ENCODE measurements at regions not wholly inside any gene's neighbourhood (a gene's known extent, or its start where the extent isn't known, plus 50 kb on each side); places are given as distances from the start of the nearest gene placed in this dataset.
"Not testable (repeated sequence)": the region's sequence is repeated elsewhere in the genome, so short reads cannot be mapped to it uniquely, and the experiment has no call there.

DNA sequence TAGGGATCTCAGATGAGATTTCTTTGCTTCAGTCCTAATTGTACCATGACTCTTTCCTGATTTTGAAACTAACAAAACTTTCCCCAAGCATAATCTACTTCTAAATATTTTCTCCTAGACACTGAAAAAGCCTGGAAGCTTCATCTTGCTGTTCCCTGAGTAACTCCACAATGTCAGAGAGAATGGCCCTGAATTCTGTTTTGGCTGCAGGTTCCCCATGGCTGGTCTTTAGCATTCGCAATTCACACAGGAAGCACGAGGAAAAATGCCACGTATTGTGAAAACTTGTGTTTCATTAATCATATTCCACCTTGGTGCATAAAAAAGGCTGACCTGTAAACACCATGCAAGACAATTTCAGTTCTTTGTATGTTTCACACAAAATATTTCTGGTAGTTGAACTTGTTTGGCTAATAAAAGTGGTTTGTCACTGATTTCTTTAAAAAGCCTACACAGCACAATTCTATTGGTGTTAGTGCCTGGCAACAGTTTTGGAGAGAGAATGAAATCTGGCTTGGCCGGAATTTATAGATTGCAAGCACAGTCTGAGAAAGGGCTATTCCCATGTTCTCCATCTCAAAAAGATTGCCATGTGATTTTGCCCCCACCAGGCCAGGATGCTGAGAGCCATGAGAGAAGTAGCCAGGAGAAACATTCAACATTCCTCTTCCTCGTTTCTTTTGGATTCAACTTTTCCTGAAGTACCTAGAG is 367.1 kb downstream of the NDFIP2 start:
- Mint-ChIP-seq H3K4me3 (no peak overlapping the region), H3K27ac (no peak overlapping the region), H3K36me3 (no peaks in the 10 kb centered on the region), H3K9me3 (no peaks in the 10 kb centered on the region), H3K4me1 (no peaks in the 10 kb centered on the region), H3K27me3 (no peaks in the 10 kb centered on the region)
- DNase-seq (ENCODE audit: low spot score in 2 of 2) = no peak
- ATAC-seq (ENCODE audit: low read depth) = no peak

DNA sequence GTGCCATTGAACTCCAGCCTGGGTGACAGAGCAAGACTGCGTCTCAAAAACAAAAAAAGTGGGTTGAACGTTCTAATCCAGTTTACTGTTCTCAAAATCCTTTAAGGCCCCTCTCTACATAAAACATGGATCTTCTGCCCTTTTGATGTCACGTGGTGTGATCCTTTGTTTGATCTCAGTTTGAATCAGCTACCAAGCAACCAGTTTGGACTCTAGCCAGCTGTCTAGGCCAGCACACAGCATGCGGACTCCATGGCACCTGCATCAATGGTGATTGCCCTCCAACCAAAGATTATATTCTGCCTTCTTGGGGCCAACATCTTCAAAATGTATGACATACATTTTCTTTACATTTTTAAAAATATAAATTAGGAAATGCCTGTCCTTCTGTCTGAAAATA is 365.4 kb downstream of the NDFIP2 start:
- Mint-ChIP-seq H3K36me3 (no peaks in the 10 kb centered on the region), H3K27me3 (no peaks in the 10 kb centered on the region), H3K4me3 (no peak overlapping the region), H3K27ac (no peak overlapping the region), H3K9me3 (no peaks in the 10 kb centered on the region), H3K4me1 (no peaks in the 10 kb centered on the region)
- DNase-seq (ENCODE audit: low spot score in 2 of 2) = no peak
- ATAC-seq (ENCODE audit: low read depth) = no peak

DNA sequence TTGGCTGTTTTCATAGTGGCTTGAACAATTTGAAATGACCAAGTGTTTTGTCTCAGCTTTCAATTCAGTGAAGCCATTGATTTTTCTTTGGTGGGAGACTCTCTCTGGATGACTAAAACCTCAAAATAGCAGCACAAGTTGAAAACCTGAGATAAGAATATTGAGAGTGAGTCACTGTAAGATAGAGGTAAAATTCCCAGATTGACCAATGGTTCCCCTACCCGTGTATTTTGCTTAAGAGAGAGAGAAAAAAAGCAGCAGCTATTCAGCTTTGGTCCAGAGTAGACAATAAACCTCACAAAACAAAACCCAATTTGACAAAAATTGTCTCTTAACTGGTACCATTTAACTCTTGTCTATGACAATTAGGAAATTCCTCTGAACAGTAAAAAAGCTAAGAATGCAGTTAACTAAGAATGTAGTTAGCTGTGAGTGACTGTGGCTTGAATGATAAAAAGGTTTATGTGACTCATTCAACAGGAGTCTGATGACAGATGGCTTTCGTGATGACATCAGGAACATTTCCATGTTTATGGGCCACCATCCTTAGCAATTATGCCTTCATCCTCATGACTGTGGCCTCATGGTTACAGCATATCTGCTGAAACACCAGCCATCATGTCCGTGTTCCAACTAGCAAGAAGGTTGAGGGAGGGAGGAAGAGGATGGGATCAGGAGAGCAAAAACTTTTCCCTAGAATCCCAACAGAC is 356.9 kb downstream of the NDFIP2 start:
- no peak for ATAC-seq (ENCODE audit: low read depth)
- H3K9me3 Mint-ChIP-seq = no peaks in the 10 kb centered on the region
- H3K36me3 Mint-ChIP-seq = no peaks in the 10 kb centered on the region
- peaks cover 2% of the 10 kb centered on the region for H3K27me3 Mint-ChIP-seq
- H3K27ac Mint-ChIP-seq = no peak overlapping the region
- no peak overlapping the region for H3K4me3 Mint-ChIP-seq
- no peak for DNase-seq (ENCODE audit: low spot score in 2 of 2)
- no peaks in the 10 kb centered on the region for H3K4me1 Mint-ChIP-seq

DNA sequence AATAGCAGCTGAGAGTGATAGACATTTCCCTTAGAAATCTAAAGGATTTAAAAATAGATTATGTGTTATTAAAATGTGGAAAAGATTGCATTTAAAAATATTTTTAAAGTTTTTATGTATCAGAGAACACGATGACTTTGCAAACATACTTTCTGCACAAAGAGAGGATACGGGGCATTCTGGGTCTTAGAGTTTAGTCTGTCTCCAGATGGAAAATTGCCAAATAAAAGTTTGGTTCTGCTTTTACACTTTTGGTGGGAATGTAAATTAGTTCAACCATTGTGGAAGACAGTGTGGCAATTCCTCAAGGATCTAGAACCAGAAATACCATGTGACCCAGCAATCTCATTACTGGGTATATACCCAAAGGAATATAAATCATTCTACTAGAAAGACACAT is 355.2 kb downstream of the NDFIP2 start:
- H3K27me3 Mint-ChIP-seq, H3K9me3 Mint-ChIP-seq: not testable (repeated sequence)

DNA sequence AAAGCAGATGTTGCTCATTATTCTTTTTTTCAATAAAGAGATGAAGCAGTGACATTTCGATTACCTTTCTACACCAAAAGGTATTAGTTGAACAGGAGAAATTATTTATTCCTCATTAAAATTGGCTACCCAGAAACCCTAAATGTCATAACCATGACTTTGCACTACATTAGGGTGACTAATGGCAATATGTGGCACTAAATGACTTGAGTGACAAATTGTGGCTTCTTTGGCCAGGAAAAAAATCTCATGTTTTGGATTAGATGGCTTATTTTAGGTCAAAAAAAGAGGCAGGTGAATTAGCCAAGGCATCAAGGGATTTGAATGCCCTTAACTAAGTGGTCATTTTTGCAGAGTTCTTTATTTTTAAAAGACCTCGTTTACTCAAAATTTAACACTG is 353.9 kb downstream of the NDFIP2 start:
- Mint-ChIP-seq H3K4me1 (no peaks in the 10 kb centered on the region), H3K4me3 (no peak overlapping the region), H3K36me3 (no peaks in the 10 kb centered on the region), H3K27ac (no peak overlapping the region), H3K9me3 (no peaks in the 10 kb centered on the region), H3K27me3 (peaks cover 2% of the 10 kb centered on the region)
- ATAC-seq (ENCODE audit: low read depth) (no peak), DNase-seq (ENCODE audit: low spot score in 2 of 2) (no peak)

More for the DNA sequence above, 355.2 kb downstream of the NDFIP2 start:
- ATAC-seq (ENCODE audit: low read depth); H3K4me3 Mint-ChIP-seq; H3K4me1 Mint-ChIP-seq; H3K36me3 Mint-ChIP-seq; H3K27ac Mint-ChIP-seq; DNase-seq (ENCODE audit: low spot score in 2 of 2): not testable (repeated sequence)

DNA sequence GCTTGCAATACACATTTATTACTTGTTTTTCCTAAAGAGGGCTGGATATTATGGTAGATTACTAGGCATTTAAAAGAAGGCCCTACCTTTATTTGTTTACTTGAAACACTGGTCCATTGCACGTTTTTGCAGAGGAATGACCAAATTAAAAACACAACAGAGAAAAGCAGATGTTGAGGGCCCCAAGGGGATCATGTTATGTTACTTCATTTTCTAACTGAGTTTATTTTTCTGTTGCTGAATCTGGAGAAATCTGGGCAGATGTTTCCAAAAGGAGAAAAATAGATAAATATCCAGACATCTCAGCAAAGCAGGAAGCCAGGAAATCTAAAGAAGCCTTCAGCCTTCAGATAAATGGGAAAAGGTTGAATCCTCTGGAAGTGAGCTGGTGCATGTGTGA is 353.0 kb downstream of the NDFIP2 start:
- H3K4me1 Mint-ChIP-seq = no peaks in the 10 kb centered on the region
- no peak for DNase-seq (ENCODE audit: low spot score in 2 of 2)
- ATAC-seq (ENCODE audit: low read depth) = no peak
- H3K9me3 Mint-ChIP-seq = no peaks in the 10 kb centered on the region
- no peak overlapping the region for H3K4me3 Mint-ChIP-seq
- H3K27ac Mint-ChIP-seq = no peak overlapping the region
- no peaks in the 10 kb centered on the region for H3K36me3 Mint-ChIP-seq
- peaks cover 2% of the 10 kb centered on the region for H3K27me3 Mint-ChIP-seq

DNA sequence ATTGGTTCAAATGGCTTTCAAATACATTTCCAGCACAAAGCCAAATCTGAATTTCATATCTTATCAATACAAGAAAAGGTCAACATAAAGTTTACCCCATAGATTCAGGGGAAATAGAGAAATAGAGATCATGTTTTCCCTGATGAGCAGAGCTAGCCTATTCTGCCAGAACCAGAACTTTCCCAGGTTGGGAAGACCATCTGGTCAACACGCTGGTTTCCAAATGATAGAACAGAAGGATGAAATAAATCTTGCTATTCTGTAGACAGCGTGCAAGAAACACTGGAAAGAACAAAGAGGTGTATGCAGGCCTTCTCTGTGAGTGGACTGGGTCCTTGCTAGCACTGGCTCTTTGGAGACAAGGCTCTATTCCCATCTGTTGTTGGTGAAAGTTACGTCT is 350.6 kb downstream of the NDFIP2 start:
- no peaks in the 10 kb centered on the region for H3K9me3 Mint-ChIP-seq
- no peaks in the 10 kb centered on the region for H3K36me3 Mint-ChIP-seq
- ATAC-seq (ENCODE audit: low read depth) (no peak), DNase-seq (ENCODE audit: low spot score in 2 of 2) (no peak)
- H3K27me3 Mint-ChIP-seq = no peaks in the 10 kb centered on the region
- no peaks in the 10 kb centered on the region for H3K4me1 Mint-ChIP-seq
- H3K4me3 Mint-ChIP-seq = no peak overlapping the region
- H3K27ac Mint-ChIP-seq = no peak overlapping the region

DNA sequence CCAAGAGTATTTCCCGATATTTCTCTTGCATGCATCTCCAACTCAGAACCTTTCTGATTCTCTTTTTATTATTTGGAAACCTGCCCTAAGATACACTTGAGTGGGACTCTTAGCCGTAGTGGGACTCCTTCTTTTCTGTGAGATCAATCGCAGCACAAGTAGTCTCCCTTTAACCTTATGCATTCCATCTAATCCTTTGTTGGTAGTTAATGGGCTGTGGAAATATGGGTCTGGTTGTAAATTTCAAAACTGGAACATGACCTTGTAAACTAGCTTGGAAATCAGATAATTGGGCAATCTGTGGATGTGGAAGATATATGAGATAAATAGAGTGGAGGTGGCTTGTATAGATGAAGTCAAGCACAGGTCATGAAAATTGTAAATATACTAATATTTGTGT is 350.0 kb downstream of the NDFIP2 start:
- Mint-ChIP-seq H3K9me3 (no peaks in the 10 kb centered on the region), H3K36me3 (no peaks in the 10 kb centered on the region), H3K27ac (no peak overlapping the region), H3K4me1 (no peaks in the 10 kb centered on the region), H3K27me3 (no peaks in the 10 kb centered on the region), H3K4me3 (no peak overlapping the region)
- ATAC-seq (ENCODE audit: low read depth) (no peak), DNase-seq (ENCODE audit: low spot score in 2 of 2) (no peak)

DNA sequence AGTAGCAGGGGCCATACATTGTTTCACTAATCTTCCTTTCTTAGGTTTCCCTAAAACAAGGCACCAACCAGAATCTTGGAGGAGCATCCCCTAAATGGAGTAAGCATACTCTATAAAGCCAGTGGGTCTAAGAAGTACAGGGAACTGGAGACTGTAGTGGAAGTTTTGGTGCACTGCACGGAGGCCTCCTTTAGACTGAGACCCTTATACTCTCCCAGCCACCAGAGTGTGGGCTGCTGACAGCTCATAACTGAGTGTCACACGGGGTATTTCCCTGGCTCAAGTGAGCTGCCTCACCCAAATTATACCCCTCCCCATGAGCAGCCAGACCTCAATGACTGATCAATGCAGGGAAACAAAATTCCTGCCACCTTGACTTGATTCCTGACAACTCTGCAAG is 349.5 kb downstream of the NDFIP2 start:
- Mint-ChIP-seq H3K27me3 (no peaks in the 10 kb centered on the region), H3K4me1 (no peaks in the 10 kb centered on the region), H3K27ac (no peak overlapping the region), H3K4me3 (no peak overlapping the region), H3K9me3 (no peaks in the 10 kb centered on the region), H3K36me3 (no peaks in the 10 kb centered on the region)
- no peak for DNase-seq (ENCODE audit: low spot score in 2 of 2)
- no peak for ATAC-seq (ENCODE audit: low read depth)

DNA sequence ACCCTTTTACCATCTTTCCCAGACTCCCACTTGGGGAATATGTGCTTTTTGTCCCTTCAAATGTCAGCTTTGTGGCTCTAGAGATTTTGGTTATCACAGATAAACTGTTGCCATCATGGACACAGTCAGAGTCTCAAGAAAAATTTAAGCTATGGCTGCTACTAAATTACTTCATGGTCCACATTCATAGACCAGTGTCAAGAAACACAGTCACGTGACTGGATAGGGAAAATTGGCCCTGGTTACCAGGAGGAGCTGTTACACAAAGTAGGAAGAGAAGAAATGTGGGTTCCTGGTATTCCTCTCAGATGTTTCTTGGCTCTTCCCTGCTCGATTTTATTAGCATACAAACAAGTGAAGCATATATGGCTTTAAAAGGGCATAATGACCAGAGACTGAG is 348.9 kb downstream of the NDFIP2 start:
- no peak overlapping the region for H3K4me3 Mint-ChIP-seq
- H3K9me3 Mint-ChIP-seq = no peaks in the 10 kb centered on the region
- DNase-seq (ENCODE audit: low spot score in 2 of 2) = no peak
- H3K4me1 Mint-ChIP-seq = no peaks in the 10 kb centered on the region
- no peaks in the 10 kb centered on the region for H3K36me3 Mint-ChIP-seq
- ATAC-seq (ENCODE audit: low read depth) = no peak
- no peak overlapping the region for H3K27ac Mint-ChIP-seq
- H3K27me3 Mint-ChIP-seq = no peaks in the 10 kb centered on the region

DNA sequence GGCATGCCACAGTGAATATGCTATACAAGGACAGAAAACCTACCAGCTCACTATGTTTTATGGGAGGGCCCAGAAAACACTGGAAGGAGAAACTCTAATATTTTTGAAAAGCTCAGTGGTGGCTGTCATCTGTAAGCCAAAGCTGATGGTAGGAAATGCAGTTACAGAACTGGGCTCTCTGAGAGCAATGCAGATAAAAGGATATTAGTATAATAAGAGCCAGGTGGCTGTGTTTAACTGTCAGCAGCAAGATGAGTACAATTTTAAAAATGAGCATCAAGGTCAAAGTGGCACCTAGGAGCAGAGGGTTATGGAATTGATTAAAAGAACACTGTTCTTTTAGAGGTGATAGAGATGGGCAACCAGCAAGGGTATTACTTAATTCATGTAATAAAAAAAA is 345.0 kb downstream of the NDFIP2 start:
- H3K27ac Mint-ChIP-seq = no peak overlapping the region
- no peaks in the 10 kb centered on the region for H3K9me3 Mint-ChIP-seq
- H3K27me3 Mint-ChIP-seq = no peaks in the 10 kb centered on the region
- ATAC-seq (ENCODE audit: low read depth) (no peak), DNase-seq (ENCODE audit: low spot score in 2 of 2) (no peak)
- H3K4me3 Mint-ChIP-seq = no peak overlapping the region
- H3K4me1 Mint-ChIP-seq = no peaks in the 10 kb centered on the region
- no peaks in the 10 kb centered on the region for H3K36me3 Mint-ChIP-seq

DNA sequence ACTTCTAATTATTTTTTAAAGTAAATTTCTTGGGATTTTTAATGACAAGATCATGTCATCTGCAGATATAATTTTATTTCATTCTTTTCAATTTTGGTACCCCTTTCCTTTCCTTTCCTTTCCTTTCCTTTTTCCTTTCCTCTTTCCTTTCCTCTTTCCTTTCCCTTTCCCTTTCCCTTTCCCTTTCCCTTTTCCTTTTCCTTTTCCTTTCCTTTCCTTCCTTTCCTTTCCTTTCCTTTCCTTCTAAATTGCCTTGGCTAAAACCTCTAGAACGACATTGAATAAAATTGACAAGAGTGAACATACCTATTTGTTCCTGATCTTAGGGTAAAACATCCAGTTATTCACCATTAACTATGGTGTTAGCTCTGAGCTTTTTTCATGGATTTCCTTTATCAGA is 334.1 kb downstream of the NDFIP2 start:
- no peaks in the 10 kb centered on the region for H3K27me3 Mint-ChIP-seq
- H3K27ac Mint-ChIP-seq = no peak overlapping the region
- ATAC-seq (ENCODE audit: low read depth) (no peak), DNase-seq (ENCODE audit: low spot score in 2 of 2) (no peak)
- H3K4me3 Mint-ChIP-seq = no peak overlapping the region
- no peaks in the 10 kb centered on the region for H3K36me3 Mint-ChIP-seq
- peaks cover 2% of the 10 kb centered on the region for H3K9me3 Mint-ChIP-seq
- peaks cover 9% of the 10 kb centered on the region for H3K4me1 Mint-ChIP-seq

DNA sequence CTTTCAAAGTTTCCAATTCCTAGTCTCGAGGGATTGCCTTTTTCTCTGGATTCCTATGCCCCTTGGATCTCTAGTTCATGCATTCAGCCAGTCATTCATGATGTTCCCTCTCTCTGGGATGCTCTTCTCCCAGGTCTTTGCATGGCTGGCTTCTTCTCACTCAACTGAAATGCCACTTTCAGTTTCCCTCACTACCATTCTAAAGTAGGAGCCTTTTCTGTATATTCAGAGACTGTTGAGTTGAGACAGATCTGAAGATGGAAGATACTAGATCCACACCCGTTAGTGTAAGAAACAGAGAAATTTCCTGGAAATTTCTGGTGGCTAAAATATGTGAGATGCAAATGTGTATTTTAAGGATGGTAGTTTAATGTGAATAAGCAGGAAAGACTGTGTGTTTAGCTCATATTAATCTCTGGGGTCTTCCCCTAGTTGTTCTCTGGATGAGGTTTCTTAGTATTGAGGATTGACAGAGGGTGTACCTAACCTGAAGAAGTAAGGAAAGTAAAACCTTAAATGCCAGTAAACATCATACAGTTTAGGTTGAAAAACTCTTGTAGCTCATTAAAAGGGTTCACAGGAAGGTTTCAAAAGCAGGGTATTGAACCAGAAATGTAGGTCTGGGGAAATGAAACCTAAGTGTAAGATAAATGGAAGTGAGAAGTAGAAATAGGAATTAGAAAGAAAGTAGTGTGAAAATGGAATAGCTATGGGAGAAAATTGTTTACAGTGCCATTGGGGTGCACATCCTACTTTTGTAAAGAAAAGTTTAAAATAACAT is 331.3 kb downstream of the NDFIP2 start:
- Mint-ChIP-seq H3K4me3 (peak overlapping the region; percentile 3), H3K27ac (peak overlapping the region; percentile 78), H3K4me1 (peaks cover 9% of the 10 kb centered on the region), H3K9me3 (peaks cover 2% of the 10 kb centered on the region), H3K27me3 (no peaks in the 10 kb centered on the region), H3K36me3 (no peaks in the 10 kb centered on the region)
- ATAC-seq (ENCODE audit: low read depth) (peak; percentile 77), DNase-seq (ENCODE audit: low spot score in 2 of 2) (no peak)

DNA sequence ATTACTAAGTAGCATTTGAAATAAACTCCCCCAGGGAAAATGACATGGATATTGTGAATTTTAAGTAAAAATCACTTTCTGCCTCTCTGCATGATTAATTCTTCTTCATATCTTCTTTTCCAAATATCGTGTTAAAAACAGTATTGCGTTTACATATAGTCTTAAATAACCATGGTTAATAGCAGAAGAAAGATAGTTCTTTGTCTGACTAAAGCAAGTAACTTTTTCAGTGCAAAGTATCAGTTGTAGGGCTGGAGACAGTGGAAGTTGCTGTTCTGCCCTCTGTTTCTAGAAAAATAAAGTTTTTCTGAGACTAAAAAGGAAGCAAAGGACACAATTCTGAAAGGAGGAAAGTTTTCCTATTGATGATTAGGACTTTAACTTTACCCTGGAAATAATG is 330.2 kb downstream of the NDFIP2 start:
- Mint-ChIP-seq H3K4me3 (no peak overlapping the region), H3K36me3 (no peaks in the 10 kb centered on the region), H3K9me3 (peaks cover 2% of the 10 kb centered on the region), H3K27ac (no peak overlapping the region), H3K4me1 (peaks cover 9% of the 10 kb centered on the region), H3K27me3 (no peaks in the 10 kb centered on the region)
- no peak for DNase-seq (ENCODE audit: low spot score in 2 of 2)
- no peak for ATAC-seq (ENCODE audit: low read depth)

All from memory B cell (primary cell).